22Rv1 (cell line): ENCODE measurements at regions not wholly inside any gene's neighbourhood (a gene's known extent, or its start where the extent isn't known, plus 50 kb on each side); places are given as distances from the start of the nearest gene placed in this dataset.

Source experiments
- H3K27ac ChIP-seq: fragments of 450-650 bp; 2 replicates; pipeline ENCODE4 v1.5.1; 2017
- ZFX ChIP-seq: fragments of 450-650 bp; IDR thresholded peaks from 2 replicates; pipeline ENCODE4 v1.6.1; 2017; ENCODE audit warnings: antibody characterized with exemption, borderline replicate concordance
- TF ChIP-seq, protein P1 (sequence below): fragments of 450-650 bp; IDR thresholded peaks from 2 replicates; pipeline ENCODE4 v1.5.1; 2017; ENCODE audit warnings: mild to moderate bottlenecking

DNA sequence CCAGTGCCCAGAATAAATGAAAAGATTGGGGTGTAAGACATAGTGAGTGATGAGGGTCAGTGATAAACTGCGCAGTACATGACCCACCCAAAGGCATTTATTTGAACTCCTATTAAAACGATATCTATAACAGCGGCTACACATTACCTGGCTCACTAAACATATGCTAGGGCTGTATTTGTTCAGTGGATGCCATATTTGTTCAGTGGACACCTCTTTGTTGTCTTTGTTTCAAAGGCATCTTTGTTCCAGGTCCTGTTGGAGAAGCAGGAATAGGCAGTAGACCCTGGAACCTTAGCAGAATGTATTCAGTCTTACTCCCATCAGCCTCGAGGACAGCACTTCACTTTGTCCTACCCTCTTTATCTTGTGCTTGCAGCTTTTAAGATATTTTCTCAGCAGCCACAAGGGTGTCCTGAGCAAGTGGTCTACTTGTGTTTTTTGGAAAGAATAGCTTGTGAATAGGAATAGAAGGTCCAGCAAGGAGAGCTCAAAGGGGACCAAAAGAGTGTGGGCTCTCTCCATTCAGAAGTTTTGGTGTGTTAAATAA lies 650.8 kb upstream of the FANCL start:
- TF ChIP-seq, protein P1, sequence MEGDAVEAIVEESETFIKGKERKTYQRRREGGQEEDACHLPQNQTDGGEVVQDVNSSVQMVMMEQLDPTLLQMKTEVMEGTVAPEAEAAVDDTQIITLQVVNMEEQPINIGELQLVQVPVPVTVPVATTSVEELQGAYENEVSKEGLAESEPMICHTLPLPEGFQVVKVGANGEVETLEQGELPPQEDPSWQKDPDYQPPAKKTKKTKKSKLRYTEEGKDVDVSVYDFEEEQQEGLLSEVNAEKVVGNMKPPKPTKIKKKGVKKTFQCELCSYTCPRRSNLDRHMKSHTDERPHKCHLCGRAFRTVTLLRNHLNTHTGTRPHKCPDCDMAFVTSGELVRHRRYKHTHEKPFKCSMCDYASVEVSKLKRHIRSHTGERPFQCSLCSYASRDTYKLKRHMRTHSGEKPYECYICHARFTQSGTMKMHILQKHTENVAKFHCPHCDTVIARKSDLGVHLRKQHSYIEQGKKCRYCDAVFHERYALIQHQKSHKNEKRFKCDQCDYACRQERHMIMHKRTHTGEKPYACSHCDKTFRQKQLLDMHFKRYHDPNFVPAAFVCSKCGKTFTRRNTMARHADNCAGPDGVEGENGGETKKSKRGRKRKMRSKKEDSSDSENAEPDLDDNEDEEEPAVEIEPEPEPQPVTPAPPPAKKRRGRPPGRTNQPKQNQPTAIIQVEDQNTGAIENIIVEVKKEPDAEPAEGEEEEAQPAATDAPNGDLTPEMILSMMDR = no peak
- TF ChIP-seq ZFX = no peak
- H3K27ac ChIP-seq = no peak overlapping the region

DNA sequence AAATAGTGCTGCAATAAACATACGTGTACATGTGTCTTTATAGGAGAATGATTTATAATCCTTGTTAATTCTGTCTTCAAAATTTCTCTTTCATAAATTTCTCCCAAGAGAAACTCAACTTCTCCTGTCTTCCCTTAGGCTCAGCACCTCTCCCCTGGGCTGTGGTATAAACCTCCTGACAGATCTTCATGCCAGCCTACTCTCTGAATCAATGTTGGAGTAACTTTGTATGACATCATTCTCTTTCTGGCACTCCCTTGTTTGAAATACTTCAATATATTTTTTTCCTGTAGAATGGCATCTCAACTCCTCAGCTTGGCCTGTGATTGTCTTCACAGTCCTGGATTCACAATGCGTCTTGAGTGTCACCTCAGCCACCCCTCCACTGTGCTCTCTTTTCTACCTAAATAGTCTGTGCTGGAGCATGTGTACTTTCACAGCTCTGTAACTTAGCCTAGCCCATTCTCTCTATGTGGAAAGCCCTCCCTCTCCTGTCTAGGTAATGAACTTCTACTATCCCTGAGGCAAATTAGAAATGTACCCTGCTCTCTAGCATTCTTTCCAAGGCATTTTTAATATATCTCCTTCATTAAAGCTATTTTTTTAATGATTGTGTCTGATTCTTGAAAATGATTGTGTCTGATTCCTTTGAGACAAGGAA lies 649.9 kb upstream of the FANCL start:
- no peak overlapping the region for H3K27ac ChIP-seq
- TF ChIP-seq, protein P1 = no peak
- TF ChIP-seq ZFX = no peak

DNA sequence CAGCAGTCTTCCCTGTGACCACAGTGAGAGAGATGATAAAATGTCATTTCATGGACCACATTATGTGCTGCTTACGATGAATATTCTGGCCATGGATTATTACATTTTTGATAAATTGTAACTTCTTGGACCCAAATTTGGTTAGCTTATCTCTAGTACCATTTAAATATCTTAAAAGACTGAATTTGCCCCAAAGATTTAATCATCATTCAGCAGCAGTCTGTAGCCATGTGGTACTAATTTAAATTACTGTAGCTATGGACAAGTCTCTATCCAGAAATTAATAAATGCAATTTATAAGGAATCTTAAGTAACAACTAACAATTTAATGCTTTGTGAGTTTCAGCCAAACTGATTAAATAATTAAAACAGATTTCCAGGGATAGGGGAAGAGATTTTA lies 644.9 kb upstream of the FANCL start:
- TF ChIP-seq ZFX = no peak
- TF ChIP-seq, protein P1 = no peak
- no peak overlapping the region for H3K27ac ChIP-seq

DNA sequence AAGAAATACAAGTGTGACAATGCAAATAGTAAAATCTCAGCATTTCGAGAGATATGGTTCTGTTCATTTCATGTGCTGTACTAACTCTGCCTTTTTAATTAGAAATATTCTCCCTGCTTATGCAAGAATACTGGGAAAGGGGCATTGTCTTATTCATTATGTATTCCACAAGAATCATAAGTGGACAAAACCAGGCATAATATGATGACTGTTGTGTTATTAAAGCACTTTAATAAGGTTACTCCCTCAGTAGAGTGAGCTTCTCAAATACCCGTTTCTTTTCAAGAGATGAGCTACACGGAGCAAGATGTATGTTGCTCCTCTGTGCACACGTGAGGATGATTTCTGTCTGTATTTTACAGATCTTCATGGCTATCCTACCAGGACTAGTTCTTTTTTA lies 638.7 kb upstream of the FANCL start:
- TF ChIP-seq ZFX = no peak
- TF ChIP-seq, protein P1 = no peak
- H3K27ac ChIP-seq = no peak overlapping the region

DNA sequence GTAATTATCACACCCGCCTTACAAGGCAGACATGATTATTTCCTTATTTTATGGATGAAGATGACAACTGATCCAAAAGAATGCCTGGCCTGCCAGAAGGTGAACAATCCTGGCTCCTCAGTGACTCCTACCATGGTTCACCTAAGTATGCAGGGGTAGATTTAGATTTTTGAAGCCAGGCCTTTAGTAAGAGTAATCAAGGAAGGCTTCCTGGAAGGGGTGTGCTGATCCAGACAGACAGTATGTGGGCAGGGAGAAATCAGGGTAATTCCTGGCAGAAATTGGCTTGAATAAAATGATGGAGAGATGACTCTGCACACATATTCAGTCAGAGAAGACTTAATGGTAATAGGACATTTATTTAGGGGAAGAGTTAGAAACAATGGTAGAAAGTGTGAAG lies 637.7 kb upstream of the FANCL start:
- TF ChIP-seq, protein P1 = no peak
- TF ChIP-seq ZFX = no peak

DNA sequence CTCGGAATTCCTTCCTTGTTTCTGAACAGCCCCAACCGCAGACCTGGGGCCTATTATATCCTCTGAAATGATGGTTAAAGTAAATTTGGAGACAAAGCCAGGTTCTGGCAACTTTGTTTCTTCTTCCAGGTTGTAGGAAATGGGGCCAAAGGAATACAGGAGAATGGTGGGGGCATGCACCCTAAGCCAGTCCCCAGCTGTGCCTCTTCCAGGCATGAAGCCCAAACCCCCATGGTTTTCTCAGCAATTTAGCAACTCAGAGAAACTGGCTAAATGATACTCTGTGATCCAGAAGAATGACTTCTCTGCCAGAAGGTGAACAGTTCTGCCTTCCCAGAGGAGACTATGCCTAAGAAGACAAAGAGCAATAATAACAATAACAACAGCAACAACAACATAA lies 635.0 kb upstream of the FANCL start:
- no peak overlapping the region for H3K27ac ChIP-seq
- no peak for TF ChIP-seq ZFX
- TF ChIP-seq, protein P1 = no peak

More for the DNA sequence above, 637.7 kb upstream of the FANCL start:
- H3K27ac ChIP-seq = no peak overlapping the region

DNA sequence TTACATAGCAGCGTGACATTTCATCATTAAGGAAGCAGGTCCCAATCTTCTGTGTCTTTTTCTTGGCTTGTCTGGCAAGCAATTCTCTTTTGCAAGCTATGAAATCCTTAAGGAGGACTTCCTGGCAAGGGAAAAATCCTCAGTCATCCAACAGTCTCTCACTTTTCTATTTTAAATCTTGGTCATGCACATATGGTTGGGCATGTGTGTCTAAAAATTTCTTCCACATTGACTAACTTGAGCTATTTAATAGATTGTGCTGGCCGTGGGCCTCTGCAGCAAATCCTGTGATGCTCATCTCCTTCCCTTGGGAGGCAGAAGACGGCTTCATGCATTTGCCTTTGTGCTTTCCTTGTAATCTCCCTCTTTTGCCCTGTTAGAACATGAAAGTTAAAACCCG lies 634.3 kb upstream of the FANCL start:
- no peak overlapping the region for H3K27ac ChIP-seq
- TF ChIP-seq, protein P1 = no peak
- no peak for TF ChIP-seq ZFX
